Spleen (tissue), 7 donors: ENCODE measurements at regions not wholly inside any gene's neighbourhood (a gene's known extent, or its start where the extent isn't known, plus 50 kb on each side); places are given as distances from the start of the nearest gene placed in this dataset.

Experiments used
- CTCF ChIP-seq, 11 experiments: fragments of 200-600 bp in 7 of 11; fragments of 450-650 bp in 4 of 11; sonication (generic) in 4 of 11; IDR thresholded peaks in 8 of 11; conservative IDR thresholded peaks in 3 of 11; 1 replicate in 7 of 11; 2 replicates in 4 of 11; pipeline versions ENCODE4 v1.4.0 to v1.8.0; 2016 to 2021; ENCODE audit warnings: antibody characterized with exemption in 11 of 11, inconsistent platforms in 4 of 11, mild to moderate bottlenecking in 1 of 11
- POLR2AphosphoS5 ChIP-seq, 3 donors: sonication (generic); formaldehyde crosslinking; IDR thresholded peaks; one replicate each; pipeline ENCODE4 v1.5.1; 2017; ENCODE audit warnings: antibody characterized with exemption in 3 of 3
- donor health status: DM: no; HTN: no; CAD: no; lungs with moderate emphysema.
- donor health status: DM: no; HTN: no; CAD: no.
- donor health status: DM: no; HTN: no; CAD: no.

GRCh38 chr2:65688141-65688886, 255.9 kb upstream of the SPRED2 start:
- TF ChIP-seq CTCF (IDR thresholded peaks at IDR 0.05 in 8 of 11, conservative IDR thresholded peaks at IDR 0.05 in 3 of 11) (no peak), POLR2AphosphoS5 (IDR thresholded peaks at IDR 0.05) (no peak)
